IPS-18a (cell line): ENCODE measurements at regions not wholly inside any gene's neighbourhood (a gene's known extent, or its start where the extent isn't known, plus 50 kb on each side); places are given as distances from the start of the nearest gene placed in this dataset.
"Not testable (repeated sequence)": the region's sequence is repeated elsewhere in the genome, so short reads cannot be mapped to it uniquely, and the experiment has no call there.

ENCODE experiments used
- H3K27ac ChIP-seq: one replicate; pipeline ENCODE4 v1.5.1; 2013; ENCODE audit warnings: low read length
- H3K27me3 ChIP-seq: one replicate; pipeline ENCODE4 v1.6.1; 2013; ENCODE audit warnings: mild to moderate bottlenecking, low read length; ENCODE audit not compliant: control insufficient read depth, insufficient read depth
- H3K36me3 ChIP-seq: one replicate; pipeline ENCODE4 v1.6.1; 2013; ENCODE audit warnings: low read depth, low read length; ENCODE audit not compliant: control insufficient read depth
- H3K4me1 ChIP-seq: one replicate; pipeline ENCODE4 v1.6.1; 2013; ENCODE audit warnings: low read depth, low read length; ENCODE audit not compliant: control insufficient read depth
- H3K4me3 ChIP-seq: one replicate; pipeline ENCODE4 v1.5.1; 2013; ENCODE audit warnings: low read length
- H3K9ac ChIP-seq: one replicate; pipeline ENCODE4 v1.6.1; 2013; ENCODE audit warnings: mild to moderate bottlenecking, low read length, moderate library complexity
- H3K9me3 ChIP-seq: one replicate; pipeline ENCODE4 v1.6.1; 2013; ENCODE audit warnings: low read depth, low read length; ENCODE audit not compliant: control insufficient read depth

DNA sequence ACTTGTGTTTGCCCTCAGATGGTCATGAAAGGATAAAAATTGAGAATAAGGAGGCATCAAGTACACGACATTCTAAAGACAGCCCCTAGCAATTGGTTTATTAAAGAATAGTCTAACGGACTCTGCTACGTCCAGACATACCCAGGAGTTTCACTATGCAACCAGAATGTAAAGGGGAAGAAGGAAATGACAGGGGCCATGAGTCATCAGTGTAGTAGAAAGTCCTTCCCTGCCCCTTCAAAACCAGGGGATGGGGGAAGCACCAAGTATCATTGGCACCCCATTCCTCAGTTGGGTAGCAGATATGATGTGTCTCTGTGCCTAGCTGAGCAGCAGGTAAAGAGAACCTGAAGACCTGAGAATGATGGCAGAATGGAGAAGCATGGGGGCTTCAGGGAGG is 367.4 kb downstream of the IL20RB start:
- no peak overlapping the region for H3K4me3 ChIP-seq

GRCh38 chr3:137325934-137326333 is 368.2 kb downstream of the IL20RB start:
- peaks cover 3% of the 10 kb centered on the region for H3K4me1 ChIP-seq
- H3K4me3 ChIP-seq = no peak overlapping the region
- no peaks in the 10 kb centered on the region for H3K36me3 ChIP-seq
- H3K9ac ChIP-seq = no peak overlapping the region
- H3K27ac ChIP-seq = no peak overlapping the region
- no peaks in the 10 kb centered on the region for H3K9me3 ChIP-seq
- no peaks in the 10 kb centered on the region for H3K27me3 ChIP-seq

More for the DNA sequence above, 367.4 kb downstream of the IL20RB start:
- Histone ChIP-seq H3K36me3 (no peaks in the 10 kb centered on the region), H3K27ac (no peak overlapping the region), H3K9ac (no peak overlapping the region), H3K9me3 (no peaks in the 10 kb centered on the region), H3K4me1 (peaks cover 3% of the 10 kb centered on the region), H3K27me3 (no peaks in the 10 kb centered on the region)

- no peak overlapping the region for H3K27ac ChIP-seq
- H3K36me3 ChIP-seq = no peaks in the 10 kb centered on the region
- H3K9me3 ChIP-seq = no peaks in the 10 kb centered on the region
- no peak overlapping the region for H3K4me3 ChIP-seq
- H3K4me1 ChIP-seq = peaks cover 3% of the 10 kb centered on the region
- H3K9ac ChIP-seq = no peak overlapping the region
- H3K27me3 ChIP-seq = no peaks in the 10 kb centered on the region
Measured at GRCh38 chr3:137329594-137329993, 371.8 kb downstream of the IL20RB start.

DNA sequence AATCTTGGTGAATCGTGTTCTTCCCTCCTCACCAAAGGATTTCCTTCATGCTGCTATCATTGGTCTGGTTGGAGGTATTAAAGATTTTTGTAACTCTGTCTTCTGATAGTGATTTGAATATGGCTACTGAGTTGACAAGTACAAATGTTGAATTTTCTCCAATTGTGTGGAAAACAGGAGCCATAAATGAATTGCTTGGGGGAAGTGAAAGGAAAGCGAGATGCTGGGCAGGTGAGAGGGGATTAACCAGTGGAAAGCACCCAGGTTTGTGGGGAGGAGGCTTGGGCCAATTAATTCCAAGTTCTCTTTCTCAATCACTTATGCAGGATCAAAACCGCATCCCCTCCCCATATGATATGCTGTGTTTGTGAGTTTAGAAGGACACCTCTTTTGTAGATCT is 372.5 kb downstream of the IL20RB start:
- Histone ChIP-seq H3K4me1 (peaks cover 3% of the 10 kb centered on the region), H3K27me3 (no peaks in the 10 kb centered on the region), H3K9ac (no peak overlapping the region), H3K9me3 (no peaks in the 10 kb centered on the region), H3K36me3 (no peaks in the 10 kb centered on the region), H3K4me3 (no peak overlapping the region), H3K27ac (no peak overlapping the region)

DNA sequence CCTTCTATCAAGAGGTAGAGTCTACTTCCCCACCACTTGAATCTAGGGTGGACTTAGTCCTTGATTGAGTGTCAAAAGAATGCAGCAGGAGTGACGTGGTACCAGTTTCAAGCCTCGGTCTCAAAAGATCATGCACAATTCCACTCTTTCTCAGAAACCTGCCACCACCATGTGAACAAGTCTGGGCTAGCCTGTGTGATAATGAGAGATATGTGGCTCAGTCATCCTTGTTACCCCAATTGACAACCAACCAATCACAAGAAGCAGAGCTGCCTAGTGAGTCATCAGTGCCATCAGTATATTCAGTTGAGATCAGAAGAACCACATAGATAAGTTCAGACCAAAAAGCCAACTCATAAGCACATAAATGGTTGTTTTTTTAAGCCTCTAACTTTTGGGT is 374.5 kb downstream of the IL20RB start:
- Histone ChIP-seq H3K9ac (no peak overlapping the region), H3K4me1 (peaks cover 3% of the 10 kb centered on the region), H3K27ac (no peak overlapping the region), H3K36me3 (no peaks in the 10 kb centered on the region), H3K4me3 (no peak overlapping the region), H3K27me3 (no peaks in the 10 kb centered on the region), H3K9me3 (no peaks in the 10 kb centered on the region)

GRCh38 chr3:137335478-137335877 is 377.7 kb downstream of the IL20RB start:
- Histone ChIP-seq H3K36me3 (no peaks in the 10 kb centered on the region), H3K4me1 (no peaks in the 10 kb centered on the region), H3K4me3 (no peak overlapping the region), H3K9me3 (peaks cover 7% of the 10 kb centered on the region), H3K9ac (no peak overlapping the region), H3K27me3 (no peaks in the 10 kb centered on the region), H3K27ac (no peak overlapping the region)

DNA sequence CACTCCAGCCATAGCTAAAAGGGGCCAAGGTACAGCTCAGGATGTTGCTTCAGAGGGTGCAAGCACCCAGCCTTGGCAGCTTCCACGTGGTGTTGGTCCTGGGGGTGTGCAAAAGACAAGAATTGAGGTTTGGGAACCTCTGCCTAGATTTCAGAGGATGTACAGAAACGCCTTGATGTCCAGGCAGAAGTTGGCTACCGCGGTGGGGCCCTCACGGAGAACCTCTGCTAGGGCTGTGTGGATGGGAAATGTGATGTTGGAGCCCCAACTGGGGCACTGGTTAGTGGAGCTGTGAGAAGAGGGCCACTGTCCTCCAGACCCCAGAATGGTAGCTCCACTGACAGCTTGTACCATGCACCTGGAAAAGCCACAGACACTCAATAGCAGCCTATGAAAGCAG is 380.6 kb downstream of the IL20RB start:
- H3K27ac ChIP-seq, H3K4me1 ChIP-seq, H3K36me3 ChIP-seq, H3K9ac ChIP-seq, H3K4me3 ChIP-seq, H3K27me3 ChIP-seq, H3K9me3 ChIP-seq: not testable (repeated sequence)

GRCh38 chr3:137343283-137343682 is 385.5 kb downstream of the IL20RB start:
- Histone ChIP-seq H3K36me3 (no peaks in the 10 kb centered on the region), H3K9ac (no peak overlapping the region), H3K9me3 (peaks cover 7% of the 10 kb centered on the region), H3K4me3 (no peak overlapping the region), H3K4me1 (no peaks in the 10 kb centered on the region), H3K27me3 (no peaks in the 10 kb centered on the region), H3K27ac (no peak overlapping the region)

GRCh38 chr3:137347132-137347531 is 389.3 kb downstream of the IL20RB start:
- Histone ChIP-seq H3K36me3 (no peaks in the 10 kb centered on the region), H3K27ac (no peak overlapping the region), H3K9ac (no peak overlapping the region), H3K27me3 (no peaks in the 10 kb centered on the region), H3K9me3 (no peaks in the 10 kb centered on the region), H3K4me3 (no peak overlapping the region), H3K4me1 (no peaks in the 10 kb centered on the region)

DNA sequence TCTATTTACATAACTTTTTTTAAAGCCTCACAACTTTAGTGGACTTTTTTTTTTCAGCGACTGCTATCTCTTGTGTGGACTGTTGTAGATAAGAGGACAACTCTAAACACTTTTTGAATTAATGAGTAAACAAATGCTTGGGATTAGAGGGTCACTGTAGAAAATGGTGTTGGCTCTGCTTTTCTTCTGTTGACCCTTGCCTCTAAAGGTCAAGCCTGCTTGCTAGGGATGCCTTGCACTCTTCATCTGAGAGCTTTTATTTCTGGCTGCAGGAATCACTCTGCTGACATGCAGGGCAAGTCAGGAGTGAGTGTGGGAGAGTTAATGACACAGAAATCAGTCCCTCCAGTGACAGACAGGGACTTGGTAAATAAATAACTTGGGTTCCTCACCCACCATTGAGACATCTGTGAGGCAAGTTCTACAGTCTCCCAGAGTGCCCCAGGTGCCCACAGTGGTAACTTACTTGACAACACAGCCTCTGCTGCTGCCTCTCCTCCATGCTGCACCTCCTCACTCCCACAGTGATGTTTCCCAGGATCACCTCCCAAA is 390.1 kb downstream of the IL20RB start:
- Histone ChIP-seq H3K27ac (no peak overlapping the region), H3K9ac (no peak overlapping the region), H3K27me3 (no peaks in the 10 kb centered on the region), H3K4me1 (no peaks in the 10 kb centered on the region), H3K4me3 (no peak overlapping the region), H3K9me3 (no peaks in the 10 kb centered on the region), H3K36me3 (no peaks in the 10 kb centered on the region)

- no peaks in the 10 kb centered on the region for H3K4me1 ChIP-seq
- no peaks in the 10 kb centered on the region for H3K36me3 ChIP-seq
- H3K9me3 ChIP-seq = no peaks in the 10 kb centered on the region
- no peak overlapping the region for H3K4me3 ChIP-seq
- H3K9ac ChIP-seq = no peak overlapping the region
- H3K27me3 ChIP-seq = no peaks in the 10 kb centered on the region
- no peak overlapping the region for H3K27ac ChIP-seq
Measured at GRCh38 chr3:137348936-137349335, 391.2 kb downstream of the IL20RB start.

GRCh38 chr3:137349557-137350348 is 392.0 kb downstream of the IL20RB start:
- Histone ChIP-seq H3K4me3 (no peak overlapping the region), H3K27me3 (no peaks in the 10 kb centered on the region), H3K27ac (no peak overlapping the region), H3K9me3 (no peaks in the 10 kb centered on the region), H3K36me3 (no peaks in the 10 kb centered on the region), H3K4me1 (no peaks in the 10 kb centered on the region), H3K9ac (no peak overlapping the region)
